Hematopoietic multipotent progenitor cell (in vitro differentiated cells): ENCODE measurements at regions not wholly inside any gene's neighbourhood (a gene's known extent, or its start where the extent isn't known, plus 50 kb on each side); places are given as distances from the start of the nearest gene placed in this dataset. TPM values are rescaled to one million over a fixed set of nuclear protein-coding genes. Genes with fewer than 3 reads are reported as not detected.
A peak's percentile ranks its signal among the peaks of the same experiment; 100 is the strongest.
"Not testable (repeated sequence)": the region's sequence is repeated elsewhere in the genome, so short reads cannot be mapped to it uniquely, and the experiment has no call there.

Experiments used
- DNase-seq, 3 donors: peaks; one replicate each; pipeline ENCODE4 v3.0.0-alpha.2; 2011 to 2015; ENCODE audit warnings: low read depth in 2 of 3, low spot score in 2 of 3
- small RNA-seq: library from RNA; depleted of rRNA; stranded (forward); fragments of <200 nt; gene quantifications from one replicate; pipeline ENCODE3, GENCODE V24; 2012

DNA sequence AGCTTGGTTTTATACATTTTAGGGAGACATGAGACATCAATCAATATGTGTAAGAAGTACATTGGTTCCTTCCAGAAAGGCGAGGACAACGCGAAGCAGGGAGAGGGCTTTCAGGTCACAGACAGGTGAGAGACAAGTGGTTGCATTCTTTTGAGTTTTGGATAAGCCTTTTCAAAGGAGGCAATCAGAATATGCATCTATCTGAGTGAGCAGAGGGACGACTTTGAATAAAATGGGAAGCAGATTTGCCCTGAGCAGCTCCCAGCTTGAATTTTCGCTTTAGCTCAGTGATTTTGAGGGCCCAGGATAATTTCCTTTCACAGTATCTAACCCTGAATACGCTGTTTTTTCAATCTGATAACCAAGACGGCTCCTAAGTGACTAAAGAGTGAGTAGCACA, 82.5 kb upstream of the MYO3A start:
- DNase-seq, result no peak

DNA sequence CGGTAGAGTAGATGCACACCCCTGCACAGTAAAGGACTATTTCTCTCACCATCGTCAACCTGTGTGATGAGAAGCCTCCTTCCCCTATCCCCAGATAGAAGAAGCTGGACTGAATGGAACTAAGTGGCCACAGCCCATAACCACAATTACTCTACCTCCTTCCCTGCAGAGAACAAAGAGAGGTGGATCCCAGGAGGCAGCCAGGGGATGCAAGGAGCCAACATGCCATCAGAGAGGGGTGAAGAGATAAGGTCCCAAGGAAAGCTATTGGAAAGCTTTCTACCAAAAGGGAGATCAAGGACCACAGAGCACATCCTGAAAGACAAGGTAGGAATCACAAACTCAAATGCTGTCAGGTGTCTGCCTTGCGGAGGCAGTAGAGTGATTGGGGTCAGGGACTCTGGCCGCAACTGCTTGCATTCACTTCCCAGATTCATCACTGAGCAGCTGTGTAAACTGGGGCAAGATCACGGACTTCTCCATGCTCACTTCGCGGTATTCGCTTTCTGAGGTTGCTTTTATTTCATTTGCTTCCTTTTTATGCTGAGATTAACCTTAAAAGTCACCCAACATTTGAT, 81.6 kb upstream of the MYO3A start:
- DNase-seq, result no peak

- DNase-seq, result no peak
Measured at GRCh38 chr10:25858076-25858475, 76.0 kb upstream of the MYO3A start.

GRCh38 chr10:25865267-25865666, 68.8 kb upstream of the MYO3A start:
- no peak for DNase-seq

DNA sequence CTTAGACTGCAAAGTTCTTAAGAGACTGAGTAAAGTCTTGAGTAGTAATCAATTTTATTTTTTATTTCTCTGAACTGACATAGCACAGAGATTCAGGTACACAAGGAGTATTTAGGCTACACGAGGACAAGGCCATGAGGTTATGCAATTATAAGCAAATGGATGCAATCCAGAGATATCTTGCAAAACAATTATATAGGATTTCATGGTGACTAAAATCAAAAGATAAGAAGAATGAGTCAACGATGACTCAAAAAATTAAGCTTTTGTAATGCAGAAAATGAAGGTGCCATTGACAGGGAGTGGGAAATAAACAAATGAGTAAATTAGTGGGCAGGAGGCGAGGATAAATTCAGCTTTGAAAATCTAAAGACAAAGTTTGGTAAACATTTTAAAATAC, 66.7 kb upstream of the MYO3A start:
- DNase-seq, result no peak

- no peak for DNase-seq
Measured at GRCh38 chr10:25869067-25869591, 64.9 kb upstream of the MYO3A start.

DNA sequence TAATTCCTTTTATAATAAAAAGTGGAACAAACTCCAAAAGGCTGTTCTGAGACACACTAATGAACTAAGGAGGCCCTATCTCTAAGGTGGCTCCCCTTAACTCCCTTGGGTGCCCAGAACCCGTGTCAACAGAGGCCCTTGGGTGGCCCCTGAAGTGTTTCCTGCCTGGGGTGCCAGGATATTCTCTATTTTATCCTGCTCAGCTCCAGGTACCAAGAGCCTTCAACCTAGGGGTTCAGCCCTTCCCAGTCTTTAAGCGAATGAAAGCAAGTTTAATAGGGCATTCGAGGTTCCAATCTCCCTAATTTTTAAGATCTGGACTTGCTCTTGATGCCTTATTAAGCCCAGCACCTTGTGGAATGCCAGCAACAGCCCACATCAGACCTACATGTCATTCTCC, 64.4 kb upstream of the MYO3A start:
- DNase-seq, result no peak

- not testable (repeated sequence) for DNase-seq
Measured at GRCh38 chr10:25874402-25874801, 59.6 kb upstream of the MYO3A start.

DNA sequence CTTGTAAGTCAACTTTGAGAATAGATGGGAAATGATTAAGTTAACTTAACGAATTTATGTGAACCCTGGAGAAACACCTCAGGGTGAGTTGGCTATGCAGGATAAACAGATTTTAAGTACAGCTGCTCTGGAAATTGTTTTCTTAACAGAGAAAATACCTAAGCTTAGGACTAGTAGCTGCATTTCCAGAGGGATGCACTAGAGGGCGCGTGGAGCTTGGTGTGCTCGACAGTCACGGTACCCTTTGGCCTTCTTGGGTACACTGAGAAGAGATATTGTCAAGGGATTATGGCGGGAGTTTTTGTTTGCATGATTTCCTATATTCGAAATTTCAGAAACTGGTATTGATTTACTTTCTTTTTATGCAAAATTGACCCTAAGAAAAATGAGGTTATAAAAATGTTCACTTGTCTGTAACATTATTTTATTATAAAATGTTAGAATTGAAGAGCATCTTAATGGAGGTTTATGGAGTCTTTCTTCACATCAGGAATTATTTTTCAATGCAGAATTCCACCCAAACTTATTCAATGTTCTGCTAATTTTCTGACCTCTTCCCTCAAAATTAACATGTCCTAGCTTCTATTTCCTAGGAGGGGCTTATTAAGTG, 58.4 kb upstream of the MYO3A start:
- DNase-seq, result peak; percentile 4 to 78 (median 44)

DNA sequence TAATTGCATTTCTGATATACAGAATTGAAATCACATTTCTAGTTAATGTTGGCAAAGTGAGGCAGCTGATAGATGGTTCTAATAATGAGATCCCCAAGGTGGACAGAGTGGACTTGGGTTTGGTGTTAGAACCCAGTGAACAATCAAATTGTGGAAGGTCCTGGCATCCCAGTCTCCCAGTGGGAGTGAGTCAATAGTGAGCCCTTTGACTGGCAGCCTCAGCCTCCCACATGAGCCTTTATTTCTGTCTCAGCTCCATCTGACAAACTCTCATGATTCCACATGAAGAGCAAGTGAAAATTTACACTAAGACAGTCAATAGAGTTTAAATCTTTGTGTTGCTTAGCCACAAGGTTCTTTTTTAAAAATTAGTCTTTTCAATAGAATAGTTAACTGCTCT, 56.7 kb upstream of the MYO3A start:
- no peak for DNase-seq

Small RNA genes in the stretch of these regions (small RNA-seq; reads per million reads assigned to genes)
- gene RNA5SP306 (not detected), gene RNU6-632P (not detected)
